Type B pancreatic cell (in vitro differentiated cells): ENCODE measurements at regions not wholly inside any gene's neighbourhood (a gene's known extent, or its start where the extent isn't known, plus 50 kb on each side); places are given as distances from the start of the nearest gene placed in this dataset.

Source experiments
- DNase-seq: peaks from one replicate; pipeline ENCODE4 v3.0.0; 2021; ENCODE audit warnings: mixed read lengths; ENCODE audit not compliant: unreplicated experiment; ENCODE audit errors: extremely low spot score
- H3K27ac Mint-ChIP-seq: 2 replicates; pipeline ENCODE4 v1.8.0; 2021; ENCODE audit warnings: mild to moderate bottlenecking, mixed read lengths
- H3K27me3 Mint-ChIP-seq: 2 replicates; pipeline ENCODE4 v1.8.0; 2021; ENCODE audit warnings: mixed read lengths
- H3K36me3 Mint-ChIP-seq: 2 replicates; pipeline ENCODE4 v1.8.0; 2021; ENCODE audit warnings: mixed read lengths
- H3K4me1 Mint-ChIP-seq: one replicate; pipeline ENCODE4 v1.8.0; 2021; ENCODE audit warnings: mixed read lengths; ENCODE audit not compliant: unreplicated experiment
- H3K4me3 Mint-ChIP-seq: 2 replicates; pipeline ENCODE4 v1.8.0; 2021; ENCODE audit warnings: mild to moderate bottlenecking, mixed read lengths
- H3K9me3 Mint-ChIP-seq: 2 replicates; pipeline ENCODE4 v1.8.0; 2021; ENCODE audit warnings: mixed read lengths
- CTCF ChIP-seq: fragments of 200-600 bp; sonication (generic); conservative IDR thresholded peaks from 2 replicates; pipeline ENCODE4 v1.5.0; 2021; ENCODE audit warnings: antibody characterized with exemption, mild to moderate bottlenecking

GRCh38 chr5:133825631-133826289 is 142.7 kb downstream of the C5orf15 start:
- Mint-ChIP-seq H3K36me3 (no peaks in the 10 kb centered on the region), H3K9me3 (peaks cover 5% of the 10 kb centered on the region), H3K4me3 (no peak overlapping the region), H3K4me1 (peaks cover 20% of the 10 kb centered on the region), H3K27ac (no peak overlapping the region), H3K27me3 (peaks cover 18% of the 10 kb centered on the region)
- no peak for DNase-seq
- no peak for TF ChIP-seq CTCF

GRCh38 chr5:133824661-133825254 is 143.7 kb downstream of the C5orf15 start:
- H3K4me3 Mint-ChIP-seq = no peak overlapping the region
- H3K27me3 Mint-ChIP-seq = peaks cover 26% of the 10 kb centered on the region
- H3K27ac Mint-ChIP-seq = no peak overlapping the region
- DNase-seq = no peak
- TF ChIP-seq CTCF = no peak
- H3K9me3 Mint-ChIP-seq = peaks cover 5% of the 10 kb centered on the region
- H3K4me1 Mint-ChIP-seq = peaks cover 30% of the 10 kb centered on the region
- no peaks in the 10 kb centered on the region for H3K36me3 Mint-ChIP-seq

GRCh38 chr5:133821889-133822288 is 146.5 kb downstream of the C5orf15 start:
- no peak for DNase-seq
- Mint-ChIP-seq H3K4me1 (peaks cover 29% of the 10 kb centered on the region), H3K36me3 (no peaks in the 10 kb centered on the region), H3K4me3 (no peak overlapping the region), H3K27ac (no peak overlapping the region), H3K27me3 (peaks cover 31% of the 10 kb centered on the region), H3K9me3 (no peaks in the 10 kb centered on the region)
- no peak for TF ChIP-seq CTCF

- no peak for TF ChIP-seq CTCF
- peaks cover 29% of the 10 kb centered on the region for H3K27me3 Mint-ChIP-seq
- no peaks in the 10 kb centered on the region for H3K36me3 Mint-ChIP-seq
- H3K4me1 Mint-ChIP-seq = peaks cover 29% of the 10 kb centered on the region
- DNase-seq = no peak
- no peak overlapping the region for H3K4me3 Mint-ChIP-seq
- H3K27ac Mint-ChIP-seq = no peak overlapping the region
- H3K9me3 Mint-ChIP-seq = no peaks in the 10 kb centered on the region
Observed at GRCh38 chr5:133821311-133821741, 147.1 kb downstream of the C5orf15 start.

- Mint-ChIP-seq H3K27ac (no peak overlapping the region), H3K4me1 (peaks cover 25% of the 10 kb centered on the region), H3K4me3 (peak overlapping the region; percentile 11), H3K27me3 (peaks cover 28% of the 10 kb centered on the region), H3K36me3 (no peaks in the 10 kb centered on the region), H3K9me3 (no peaks in the 10 kb centered on the region)
- TF ChIP-seq CTCF = no peak
- no peak for DNase-seq
Observed at GRCh38 chr5:133820507-133820906, 147.9 kb downstream of the C5orf15 start.
